Mesodermal cell (in vitro differentiated cells): ENCODE measurements at regions not wholly inside any gene's neighbourhood (a gene's known extent, or its start where the extent isn't known, plus 50 kb on each side); places are given as distances from the start of the nearest gene placed in this dataset.

ENCODE experiments used
- H3K27ac ChIP-seq: 2 replicates; pipeline ENCODE4 v1.7.0; 2013; ENCODE audit warnings: mild to moderate bottlenecking, low read depth, low read length, moderate library complexity; ENCODE audit not compliant: severe bottlenecking
- H3K36me3 ChIP-seq: 2 replicates; pipeline ENCODE4 v1.7.1; 2013; ENCODE audit warnings: mild to moderate bottlenecking, low read length, moderate library complexity; ENCODE audit not compliant: control insufficient read depth, insufficient read depth
- H3K4me1 ChIP-seq: one replicate; pipeline ENCODE4 v1.7.1; 2013; ENCODE audit warnings: mild to moderate bottlenecking, low read length; ENCODE audit not compliant: insufficient read depth, control insufficient read depth, poor library complexity, severe bottlenecking
- H3K4me3 ChIP-seq: 2 replicates; pipeline ENCODE4 v1.7.0; 2013; ENCODE audit warnings: low read length, control low read depth, mild to moderate bottlenecking; ENCODE audit not compliant: insufficient read depth, poor library complexity, severe bottlenecking; ENCODE audit errors: extremely low read depth
- H3K9me3 ChIP-seq: 2 replicates; pipeline ENCODE4 v1.7.1; 2013; ENCODE audit warnings: mild to moderate bottlenecking, low read length, moderate library complexity; ENCODE audit not compliant: control insufficient read depth
- WGBS, 2 experiments: methylation state at CpG; one replicate each; pipeline ENCODE4 v1.1.5; 2013; ENCODE audit warnings: missing lambda C conversion rate in 2 of 2; ENCODE audit not compliant: insufficient coverage in 2 of 2; 5-methylcytosine and 5-hydroxymethylcytosine counted together

DNA sequence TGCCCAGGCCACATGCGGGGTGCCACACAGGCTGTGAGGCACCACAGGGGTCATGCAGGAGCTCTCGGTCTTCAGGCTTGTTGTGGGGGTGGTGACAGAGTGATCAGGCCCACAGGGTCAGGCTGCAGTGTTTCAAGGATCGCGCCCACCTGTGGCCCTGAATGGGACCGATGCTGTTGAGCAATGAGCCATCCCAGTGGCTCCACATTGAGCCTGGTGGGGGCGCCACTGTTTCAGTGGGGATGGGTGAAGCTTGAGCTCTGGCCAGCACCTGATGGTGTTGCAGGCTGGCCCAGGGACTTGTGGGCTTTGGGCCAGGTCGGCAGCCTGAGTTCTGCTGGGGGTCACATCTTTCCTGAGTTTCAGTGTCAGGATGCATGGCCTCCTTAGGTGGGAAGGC, 230.1 kb downstream of the UBE3A start:
- H3K4me3 ChIP-seq = no peak overlapping the region
- H3K36me3 ChIP-seq = no peaks in the 10 kb centered on the region
- no peak overlapping the region for H3K27ac ChIP-seq
- peaks cover 67% of the 10 kb centered on the region for H3K9me3 ChIP-seq
- 88 to 91% methylated on average over 7 of the region's 7 CpGs for WGBS, 2 experiments
- H3K4me1 ChIP-seq = no peaks in the 10 kb centered on the region

DNA sequence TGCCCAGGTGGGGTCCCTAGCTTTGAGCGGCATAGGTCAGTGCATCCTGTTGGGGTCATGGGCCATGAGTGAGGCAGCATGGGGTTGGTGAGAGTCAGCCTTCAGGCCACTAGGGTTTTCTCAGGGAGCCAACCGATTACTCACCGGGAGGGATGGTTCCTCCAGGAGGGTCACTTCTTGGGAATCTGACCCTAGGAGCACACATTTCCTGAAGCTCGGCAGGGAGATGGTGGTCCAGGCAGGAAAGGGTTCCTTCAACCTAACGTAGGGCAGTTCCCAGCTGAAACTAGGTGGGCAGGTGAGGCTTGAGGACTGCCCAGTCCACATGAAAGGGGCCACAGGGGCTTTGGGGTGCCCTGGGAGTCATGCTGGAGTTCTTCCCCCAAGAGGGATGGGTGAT, 218.0 kb downstream of the UBE3A start:
- Histone ChIP-seq H3K9me3 (peaks cover 48% of the 10 kb centered on the region), H3K36me3 (no peaks in the 10 kb centered on the region), H3K27ac (no peak overlapping the region), H3K4me1 (no peaks in the 10 kb centered on the region), H3K4me3 (no peak overlapping the region)
- WGBS, 2 experiments = 79 to 95% methylated on average over 4 to 5 of the region's 5 CpGs

GRCh38 chr15:25224396-25224795, 214.4 kb downstream of the UBE3A start:
- Histone ChIP-seq H3K4me1 (no peaks in the 10 kb centered on the region), H3K4me3 (no peak overlapping the region), H3K9me3 (peaks cover 34% of the 10 kb centered on the region), H3K27ac (no peak overlapping the region), H3K36me3 (no peaks in the 10 kb centered on the region)
- 89 to 92% methylated on average over 5 of the region's 5 CpGs for WGBS, 2 experiments

GRCh38 chr15:25226360-25226759, 212.5 kb downstream of the UBE3A start:
- no peaks in the 10 kb centered on the region for H3K36me3 ChIP-seq
- H3K4me1 ChIP-seq = no peaks in the 10 kb centered on the region
- no peak overlapping the region for H3K27ac ChIP-seq
- WGBS, 2 experiments = 84 to 87% methylated on average over 5 of the region's 6 CpGs
- no peak overlapping the region for H3K4me3 ChIP-seq
- peaks cover 28% of the 10 kb centered on the region for H3K9me3 ChIP-seq

- no peak overlapping the region for H3K27ac ChIP-seq
- H3K4me1 ChIP-seq = no peaks in the 10 kb centered on the region
- H3K4me3 ChIP-seq = no peak overlapping the region
- WGBS, 2 experiments = 78 to 90% methylated on average over 10 to 11 of the region's 11 CpGs
- peaks cover 23% of the 10 kb centered on the region for H3K9me3 ChIP-seq
- H3K36me3 ChIP-seq = no peaks in the 10 kb centered on the region
Observed at GRCh38 chr15:25228261-25228660, 210.6 kb downstream of the UBE3A start.

- Histone ChIP-seq H3K27ac (no peak overlapping the region), H3K4me3 (no peak overlapping the region), H3K36me3 (no peaks in the 10 kb centered on the region), H3K9me3 (peaks cover 39% of the 10 kb centered on the region), H3K4me1 (no peaks in the 10 kb centered on the region)
- 83 to 89% methylated on average over 8 to 10 of the region's 10 CpGs for WGBS, 2 experiments
Observed at GRCh38 chr15:25230442-25230841, 208.4 kb downstream of the UBE3A start.

DNA sequence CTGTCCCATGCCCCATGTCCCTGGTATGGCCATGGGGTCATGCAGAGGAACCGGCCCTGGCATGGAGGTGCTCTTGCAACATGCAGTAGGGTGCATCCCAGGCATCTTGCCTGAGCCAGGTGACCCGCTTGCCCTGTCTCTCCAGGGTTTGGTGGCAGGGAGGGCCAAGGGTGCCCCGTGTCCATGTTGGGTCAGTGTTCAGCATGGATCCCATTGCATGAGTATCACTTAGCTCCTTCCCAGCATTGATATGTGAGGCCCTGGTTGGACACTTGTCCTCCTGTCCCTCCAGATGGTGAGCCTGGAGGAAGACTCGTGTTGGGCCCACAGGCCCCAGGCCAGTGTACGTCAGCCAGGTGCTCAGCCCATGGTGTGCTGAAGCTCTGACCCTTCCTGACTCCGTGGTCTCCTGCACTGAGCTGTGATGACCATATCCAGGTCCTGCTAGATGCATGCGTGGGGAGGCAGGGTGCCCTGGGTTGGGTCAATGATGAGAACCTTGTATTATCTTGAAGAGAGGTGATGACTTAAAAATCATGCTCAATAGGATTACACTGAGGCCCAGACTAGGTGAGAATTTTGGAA, 205.0 kb downstream of the UBE3A start:
- no peak overlapping the region for H3K4me3 ChIP-seq
- no peak overlapping the region for H3K27ac ChIP-seq
- H3K4me1 ChIP-seq = no peaks in the 10 kb centered on the region
- H3K9me3 ChIP-seq = peaks cover 59% of the 10 kb centered on the region
- 66 to 69% methylated on average over 6 to 7 of the region's 7 CpGs for WGBS, 2 experiments
- H3K36me3 ChIP-seq = no peaks in the 10 kb centered on the region

- WGBS, 2 experiments = 73 to 77% methylated on average over 7 to 9 of the region's 9 CpGs
- H3K4me3 ChIP-seq = no peak overlapping the region
- no peak overlapping the region for H3K27ac ChIP-seq
- peaks cover 65% of the 10 kb centered on the region for H3K9me3 ChIP-seq
- no peaks in the 10 kb centered on the region for H3K36me3 ChIP-seq
- H3K4me1 ChIP-seq = no peaks in the 10 kb centered on the region
Observed at GRCh38 chr15:25234831-25235230, 204.0 kb downstream of the UBE3A start.

- H3K9me3 ChIP-seq = peaks cover 64% of the 10 kb centered on the region
- 56 to 59% methylated on average over 5 of the region's 5 CpGs for WGBS, 2 experiments
Observed at GRCh38 chr15:25235391-25235790, 203.4 kb downstream of the UBE3A start.

GRCh38 chr15:25236143-25236860, 202.5 kb downstream of the UBE3A start:
- no peak overlapping the region for H3K4me3 ChIP-seq
- H3K4me1 ChIP-seq = no peaks in the 10 kb centered on the region
- no peak overlapping the region for H3K27ac ChIP-seq

More at GRCh38 chr15:25235391-25235790, 203.4 kb downstream of the UBE3A start:
- H3K36me3 ChIP-seq = no peaks in the 10 kb centered on the region
- no peaks in the 10 kb centered on the region for H3K4me1 ChIP-seq
- no peak overlapping the region for H3K27ac ChIP-seq
- H3K4me3 ChIP-seq = no peak overlapping the region

DNA sequence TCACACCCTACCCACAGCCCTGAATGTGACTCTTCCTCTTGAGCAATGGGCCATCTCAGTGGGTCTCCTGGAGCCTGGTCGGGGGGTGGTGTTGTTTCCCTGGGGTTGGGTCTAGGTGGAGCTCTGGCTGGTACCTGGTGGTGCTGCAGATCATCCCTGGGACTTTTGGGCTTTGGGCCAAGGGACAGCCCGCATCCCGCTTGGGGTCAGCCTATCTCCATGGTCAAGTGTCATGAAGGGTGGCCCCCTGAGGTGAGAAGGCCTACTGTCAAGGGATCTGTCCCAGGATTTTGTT, 202.0 kb downstream of the UBE3A start:
- Histone ChIP-seq H3K9me3 (peaks cover 64% of the 10 kb centered on the region), H3K36me3 (no peaks in the 10 kb centered on the region), H3K4me1 (no peaks in the 10 kb centered on the region), H3K27ac (no peak overlapping the region), H3K4me3 (no peak overlapping the region)
- WGBS, 2 experiments = 75 to 80% methylated on average over 2 to 3 of the region's 3 CpGs

More at GRCh38 chr15:25236143-25236860, 202.5 kb downstream of the UBE3A start:
- no peaks in the 10 kb centered on the region for H3K36me3 ChIP-seq
- H3K9me3 ChIP-seq = peaks cover 64% of the 10 kb centered on the region
- WGBS, 2 experiments = 71 to 73% methylated on average over 3 of the region's 5 CpGs
